IMR-90 (cell line): ENCODE measurements at regions not wholly inside any gene's neighbourhood (a gene's known extent, or its start where the extent isn't known, plus 50 kb on each side); places are given as distances from the start of the nearest gene placed in this dataset.

ENCODE experiments used
- ATAC-seq: fragments of 200-7000 bp; cut with Tn5 transposase; 2 replicates; pipeline ENCODE4 v1.9.1; 2020; ENCODE audit warnings: low read depth, mild to moderate bottlenecking, moderate library complexity
- BruUV-seq: library from RNA; stranded (reverse); fragments of 400-500 nt; replicated peaks from 2 replicates; lab custom pipeline; 2021; lab: Mats Ljungman, UMichigan
- CTCF ChIA-PET: fragments of 300-600 bp; formaldehyde crosslinking; extraction: SDS; loops from one replicate; lab custom pipeline; 2021; ENCODE audit warnings: antibody characterized with exemption; lab: Yijun Ruan, JAX
- POLR2A ChIA-PET: fragments of 300-600 bp; sonication (Branson Sonifier 250); formaldehyde crosslinking; loops from one replicate; lab custom pipeline; 2022; ENCODE audit warnings: antibody characterized with exemption; ENCODE audit not compliant: unreplicated experiment; lab: Charles Lee
- DNase-seq: peaks from one replicate; pipeline ENCODE4 v3.0.0; 2013
- H2AFZ ChIP-seq: replicated peaks from 2 replicates; pipeline ENCODE3; 2013; ENCODE audit warnings: low read length, mild to moderate bottlenecking; ENCODE audit not compliant: poor library complexity
- H2AK5ac ChIP-seq: 2 replicates; pipeline ENCODE4 v1.6.1; 2013; ENCODE audit warnings: low read depth, low read length, inconsistent platforms
- H2AK9ac ChIP-seq: replicated peaks from 2 replicates; pipeline ENCODE3; 2013; ENCODE audit warnings: mild to moderate bottlenecking, low read depth, low read length, moderate library complexity; ENCODE audit not compliant: poor library complexity
- H2BK120ac ChIP-seq: 2 replicates; pipeline ENCODE4 v1.6.1; 2013; ENCODE audit warnings: low read depth, low read length, inconsistent platforms
- H2BK15ac ChIP-seq: 3 replicates; pipeline ENCODE4 v1.6.1; 2013; ENCODE audit warnings: low read depth, low read length, inconsistent platforms
- H2BK20ac ChIP-seq: 2 replicates; pipeline ENCODE4 v1.6.1; 2013; ENCODE audit warnings: low read depth, mild to moderate bottlenecking, inconsistent platforms, low read length, moderate library complexity
- H2BK5ac ChIP-seq: 2 replicates; pipeline ENCODE4 v1.6.1; 2013; ENCODE audit warnings: mild to moderate bottlenecking, low read depth, low read length, inconsistent platforms; ENCODE audit not compliant: poor library complexity, severe bottlenecking
- H3K14ac ChIP-seq: replicated peaks from 2 replicates; pipeline ENCODE4 v1.6.1; 2013; ENCODE audit warnings: low read depth, low read length, inconsistent platforms
- H3K18ac ChIP-seq: 2 replicates; pipeline ENCODE4 v1.6.1; 2013; ENCODE audit warnings: low read depth, low read length, control low read depth
- H3K23ac ChIP-seq: 2 replicates; pipeline ENCODE4 v1.6.1; 2013; ENCODE audit warnings: low read depth, low read length, inconsistent platforms
- H3K27ac ChIP-seq: 2 replicates; pipeline ENCODE4 v1.5.1; 2013; ENCODE audit warnings: mild to moderate bottlenecking, control low read depth, low read length; ENCODE audit not compliant: insufficient read depth
- H3K27me3 ChIP-seq: 2 replicates; pipeline ENCODE4 v1.6.1; 2013; ENCODE audit warnings: low read length; ENCODE audit not compliant: control insufficient read depth, insufficient read depth
- H3K36me3 ChIP-seq: 2 replicates; pipeline ENCODE4 v1.6.1; 2013; ENCODE audit warnings: low read length, mixed read lengths; ENCODE audit not compliant: control insufficient read depth, insufficient read depth
- H3K4ac ChIP-seq: 2 replicates; pipeline ENCODE4 v1.6.1; 2013; ENCODE audit warnings: low read depth, low read length, inconsistent platforms
- H3K4me1 ChIP-seq: 2 replicates; pipeline ENCODE4 v1.6.1; 2013; ENCODE audit warnings: low read length, mixed read lengths; ENCODE audit not compliant: control insufficient read depth, insufficient read depth
- H3K4me2 ChIP-seq: 2 replicates; pipeline ENCODE4 v1.6.1; 2013; ENCODE audit warnings: low read depth, mild to moderate bottlenecking, control low read depth, low read length, moderate library complexity
- H3K4me3 ChIP-seq: 2 replicates; pipeline ENCODE4 v1.5.1; 2013; ENCODE audit warnings: low read depth, mild to moderate bottlenecking, control low read depth, low read length, moderate library complexity; ENCODE audit not compliant: insufficient read depth
- H3K56ac ChIP-seq: 2 replicates; pipeline ENCODE4 v1.6.1; 2013; ENCODE audit warnings: low read length, inconsistent platforms; ENCODE audit not compliant: insufficient read depth; ENCODE audit errors: extremely low read depth
- H3K79me1 ChIP-seq, 2 experiments: 2 replicates each; pipeline ENCODE4 v1.6.1; 2013; ENCODE audit warnings: low read length in 2 of 2, inconsistent platforms in 1 of 2, low read depth in 1 of 2
- H3K9ac ChIP-seq: 2 replicates; pipeline ENCODE4 v1.6.1; 2013; ENCODE audit warnings: low read depth, low read length, control low read depth
- H3K9me1 ChIP-seq: 2 replicates; pipeline ENCODE4 v1.6.1; 2013; ENCODE audit warnings: low read length, inconsistent platforms; ENCODE audit not compliant: insufficient read depth
- H3K9me3 ChIP-seq: 2 replicates; pipeline ENCODE4 v1.6.1; 2013; ENCODE audit warnings: low read length; ENCODE audit not compliant: control insufficient read depth, insufficient read depth
- H4K20me1 ChIP-seq: 2 replicates; pipeline ENCODE4 v1.6.1; 2013; ENCODE audit warnings: low read length, inconsistent platforms; ENCODE audit not compliant: insufficient read depth
- H4K5ac ChIP-seq: 2 replicates; pipeline ENCODE4 v1.6.1; 2013; ENCODE audit warnings: mild to moderate bottlenecking, low read depth, low read length, control low read depth
- H4K8ac ChIP-seq, 2 experiments: 2 replicates each; pipeline ENCODE4 v1.6.1; 2013; ENCODE audit warnings: low read depth in 2 of 2, low read length in 2 of 2, control low read depth in 1 of 2, inconsistent platforms in 1 of 2
- H4K91ac ChIP-seq: 2 replicates; pipeline ENCODE4 v1.6.1; 2013; ENCODE audit warnings: low read depth, low read length, inconsistent platforms; ENCODE audit not compliant: insufficient read depth
- CEBPB ChIP-seq: IDR thresholded peaks from 2 replicates; pipeline ENCODE4 v1.6.1; 2012; ENCODE audit warnings: low read depth, low read length, improper control_type of control experiment
- CHD1 ChIP-seq: IDR thresholded peaks from 2 replicates; pipeline ENCODE4 v1.6.1; 2012; ENCODE audit warnings: low read depth, low read length, improper control_type of control experiment
- FOS ChIP-seq: fragments of 150-350 bp; IDR thresholded peaks from 2 replicates; pipeline ENCODE4 v1.6.1; 2016; ENCODE audit warnings: low read depth, low read length
- POLR2A ChIP-seq: IDR thresholded peaks from 2 replicates; pipeline ENCODE4 v1.6.1; 2012; ENCODE audit warnings: mild to moderate bottlenecking, low read depth, low read length
- SMC3 ChIP-seq: fragments of 150-350 bp; IDR thresholded peaks from 2 replicates; pipeline ENCODE4 v1.6.1; 2016; ENCODE audit warnings: low read depth, mild to moderate bottlenecking, antibody characterized with exemption, low read length, moderate library complexity
- WGBS, 2 experiments: methylation state at CpG; one replicate each; pipeline versions ENCODE4 v1.1.5 to v1.1.7; 2013; ENCODE audit warnings: missing lambda C conversion rate in 2 of 2; ENCODE audit not compliant: insufficient read length in 1 of 2; ENCODE audit errors: extremely low coverage in 2 of 2; 5-methylcytosine and 5-hydroxymethylcytosine counted together
- dilution Hi-C: fragments of 300-500 bp; cut with HindIII; formaldehyde crosslinking; loops from one replicate; pipeline ENCODE4 v1.14.3; 2018; ENCODE audit warnings: low sequenced_read_pairs; ENCODE audit not compliant: unreplicated experiment
- in situ Hi-C: fragments of 300-500 bp; cut with MboI; formaldehyde crosslinking; loops from 3 replicates; pipeline ENCODE4 v1.14.3; 2019; ENCODE audit warnings: low sequenced_read_pairs, inconsistent platforms, mixed read lengths
- intact Hi-C: fragments of 100-400 bp; cut with micrococcal nuclease; formaldehyde crosslinking; loops from 2 replicates; pipeline ENCODE4 v1.10.0; 2022
- TF ChIP-seq, protein P1 (sequence below): fragments of 150-350 bp; IDR thresholded peaks from 2 replicates; pipeline ENCODE4 v1.6.1; 2017; ENCODE audit warnings: mild to moderate bottlenecking, antibody characterized with exemption, low read length, low read depth
- TF ChIP-seq, protein P2 (sequence below): fragments of 150-350 bp; IDR thresholded peaks from 2 replicates; pipeline ENCODE4 v1.6.1; 2016; ENCODE audit warnings: low read depth, mild to moderate bottlenecking, low read length, moderate library complexity, borderline replicate concordance

GRCh38 chr16:72649254-72649944 is 398.5 kb downstream of the ZFHX3 start:
- WGBS, 2 experiments, result no CpG with 5 or more reads among the region's 3 CpGs
- POLR2A ChIA-PET, result no interaction called here
- no peak overlapping the region for H3K9ac ChIP-seq

More at GRCh38 chr16:72649254-72649944, 398.5 kb downstream of the ZFHX3 start:
- dilution Hi-C loops, result no loop called here
- H3K18ac ChIP-seq, result no peak overlapping the region
- H2BK15ac ChIP-seq, result no peak overlapping the region
- H2AK9ac ChIP-seq, result no peak overlapping the region
- intact Hi-C loops, result no loop called here
- H3K14ac ChIP-seq, result no peak overlapping the region
- DNase-seq, result no peak
- CTCF ChIA-PET, result interaction anchor here (1.1 kb wide), 1 partner anchor 184 kb away, joined by 4 read pairs; no protein-coding TSS in a partner anchor
- TF ChIP-seq, protein P1, sequence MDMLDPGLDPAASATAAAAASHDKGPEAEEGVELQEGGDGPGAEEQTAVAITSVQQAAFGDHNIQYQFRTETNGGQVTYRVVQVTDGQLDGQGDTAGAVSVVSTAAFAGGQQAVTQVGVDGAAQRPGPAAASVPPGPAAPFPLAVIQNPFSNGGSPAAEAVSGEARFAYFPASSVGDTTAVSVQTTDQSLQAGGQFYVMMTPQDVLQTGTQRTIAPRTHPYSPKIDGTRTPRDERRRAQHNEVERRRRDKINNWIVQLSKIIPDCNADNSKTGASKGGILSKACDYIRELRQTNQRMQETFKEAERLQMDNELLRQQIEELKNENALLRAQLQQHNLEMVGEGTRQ, result no peak
- TF ChIP-seq, protein P2, sequence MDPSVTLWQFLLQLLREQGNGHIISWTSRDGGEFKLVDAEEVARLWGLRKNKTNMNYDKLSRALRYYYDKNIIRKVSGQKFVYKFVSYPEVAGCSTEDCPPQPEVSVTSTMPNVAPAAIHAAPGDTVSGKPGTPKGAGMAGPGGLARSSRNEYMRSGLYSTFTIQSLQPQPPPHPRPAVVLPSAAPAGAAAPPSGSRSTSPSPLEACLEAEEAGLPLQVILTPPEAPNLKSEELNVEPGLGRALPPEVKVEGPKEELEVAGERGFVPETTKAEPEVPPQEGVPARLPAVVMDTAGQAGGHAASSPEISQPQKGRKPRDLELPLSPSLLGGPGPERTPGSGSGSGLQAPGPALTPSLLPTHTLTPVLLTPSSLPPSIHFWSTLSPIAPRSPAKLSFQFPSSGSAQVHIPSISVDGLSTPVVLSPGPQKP, result no peak
- TF ChIP-seq CEBPB (no peak), CHD1 (no peak), FOS (no peak), SMC3 (no peak), POLR2A (no peak)
- H2BK20ac ChIP-seq, result no peak overlapping the region
- no peak overlapping the region for H2AFZ ChIP-seq
- H3K4me2 ChIP-seq, result no peak overlapping the region
- H4K8ac ChIP-seq, result no peak overlapping the region
- no peaks in the 10 kb centered on the region for H3K36me3 ChIP-seq
- BruUV-seq, result no TSS peak
- H3K9me1 ChIP-seq, result no peaks in the 10 kb centered on the region
- no peaks in the 10 kb centered on the region for H3K4me1 ChIP-seq
- H3K27me3 ChIP-seq, result no peaks in the 10 kb centered on the region
- no peaks in the 10 kb centered on the region for H4K20me1 ChIP-seq
- H2BK120ac ChIP-seq, result no peak overlapping the region
- no peaks in the 10 kb centered on the region for H3K9me3 ChIP-seq
- no peak overlapping the region for H2BK5ac ChIP-seq
- no peak overlapping the region for H3K4ac ChIP-seq
- no peak overlapping the region for H4K5ac ChIP-seq
- H4K91ac ChIP-seq, result no peak overlapping the region
- H3K27ac ChIP-seq, result no peak overlapping the region
- H3K23ac ChIP-seq, result no peak overlapping the region
- H3K4me3 ChIP-seq, result no peak overlapping the region
- H3K56ac ChIP-seq, result no peak overlapping the region
- H2AK5ac ChIP-seq, result no peak overlapping the region
- no peaks in the 10 kb centered on the region; a peak in 1 of 4 replicates for H3K79me1 ChIP-seq
- ATAC-seq, result no peak
- in situ Hi-C loops, result no loop called here
